Myocyte (in vitro differentiated cells): ENCODE measurements at regions not wholly inside any gene's neighbourhood (a gene's known extent, or its start where the extent isn't known, plus 50 kb on each side); places are given as distances from the start of the nearest gene placed in this dataset.
"Not testable (repeated sequence)": the region's sequence is repeated elsewhere in the genome, so short reads cannot be mapped to it uniquely, and the experiment has no call there.

ENCODE experiments used
- DNase-seq: peaks from one replicate; pipeline ENCODE4 v3.0.0-alpha.2; 2012; ENCODE audit warnings: low read depth

- DNase-seq, result peak; percentile 56
These were observed 160.9 kb downstream of the SPTSSA start for GRCh38 chr14:34300882-34301734.

DNA sequence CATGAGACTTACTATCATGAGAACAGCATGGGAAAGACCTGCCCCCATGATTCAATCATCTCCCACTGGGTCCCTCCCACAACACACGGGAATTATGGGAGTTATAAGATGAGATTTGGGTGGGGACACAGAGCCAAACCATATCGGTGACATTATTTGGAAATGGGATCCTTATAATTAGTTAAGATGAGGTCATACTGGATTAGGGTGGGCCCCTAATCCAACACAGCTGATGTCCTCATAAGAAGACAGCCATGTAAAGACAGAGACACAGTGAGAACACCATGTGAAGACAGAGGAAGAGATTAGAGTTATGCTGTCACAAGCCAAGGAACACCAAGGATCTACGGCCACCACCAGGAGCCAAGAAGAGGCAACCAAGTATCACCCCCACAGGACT lies 161.7 kb downstream of the SPTSSA start:
- no peak for DNase-seq

DNA sequence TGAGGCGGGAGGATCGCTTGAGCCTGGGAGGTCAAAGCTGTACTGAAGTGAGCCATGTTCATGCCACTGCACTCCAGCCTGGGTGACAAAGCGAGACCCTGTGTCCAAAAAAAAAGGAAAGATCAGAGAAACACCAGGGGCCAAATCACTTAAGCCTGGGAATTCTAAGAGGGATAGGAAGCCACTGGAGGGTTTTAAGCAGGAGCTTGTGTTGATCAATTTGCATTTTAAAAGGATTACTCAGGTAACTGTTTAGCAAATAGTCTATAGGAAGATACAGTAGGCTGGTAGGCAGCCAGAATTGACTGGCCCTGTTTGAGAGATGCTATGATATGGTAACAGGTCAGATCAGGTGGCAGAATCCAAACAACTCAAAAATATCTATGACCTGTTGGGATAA lies 162.7 kb downstream of the SPTSSA start:
- no peak for DNase-seq

- DNase-seq, result no peak
These were observed 164.1 kb downstream of the SPTSSA start for GRCh38 chr14:34297786-34298520.

- DNase-seq, result no peak
These were observed 178.4 kb downstream of the SPTSSA start for GRCh38 chr14:34283590-34283989.

DNA sequence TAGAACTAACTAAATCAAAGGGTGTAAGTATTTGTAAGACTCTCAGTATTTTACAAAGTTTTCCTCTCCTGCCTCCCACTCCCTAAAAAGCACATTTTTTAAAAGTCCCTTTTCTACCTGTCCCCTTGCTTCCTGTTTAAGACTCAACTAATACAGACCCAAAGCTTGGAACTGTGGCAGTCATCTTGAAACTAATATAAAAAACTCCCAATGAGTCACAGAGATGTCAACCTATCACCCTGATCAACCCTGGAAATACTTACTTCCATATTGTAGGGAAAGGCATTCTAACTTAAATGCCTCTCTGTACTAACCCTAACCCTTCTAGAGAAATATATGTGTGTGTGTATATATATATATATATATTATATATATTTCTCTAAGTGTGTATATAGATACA lies 184.8 kb downstream of the SPTSSA start:
- DNase-seq, result no peak

DNA sequence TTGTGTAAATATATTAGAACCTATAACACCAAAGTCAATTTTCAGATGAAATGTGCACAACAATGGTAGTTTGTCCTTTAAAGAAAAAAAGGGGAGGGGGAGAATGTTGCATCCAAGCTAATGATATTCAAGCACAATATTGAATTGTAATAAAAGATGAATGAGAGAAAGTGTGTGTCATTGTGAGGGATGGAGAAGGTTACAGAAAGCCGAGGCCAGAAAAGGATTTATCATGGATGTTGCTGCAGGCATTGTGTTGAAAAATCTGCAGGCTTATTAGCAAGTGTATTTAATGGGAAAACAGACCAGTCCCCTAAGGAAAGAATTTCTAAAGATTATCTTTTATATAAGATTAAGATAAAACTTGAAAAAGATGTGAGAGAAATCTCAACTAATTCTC lies 186.5 kb downstream of the SPTSSA start:
- DNase-seq, result no peak

GRCh38 chr14:34275078-34275477 lies 187.0 kb downstream of the SPTSSA start:
- DNase-seq, result no peak

GRCh38 chr14:34273716-34274115 lies 188.3 kb downstream of the SPTSSA start:
- DNase-seq, result not testable (repeated sequence)

DNA sequence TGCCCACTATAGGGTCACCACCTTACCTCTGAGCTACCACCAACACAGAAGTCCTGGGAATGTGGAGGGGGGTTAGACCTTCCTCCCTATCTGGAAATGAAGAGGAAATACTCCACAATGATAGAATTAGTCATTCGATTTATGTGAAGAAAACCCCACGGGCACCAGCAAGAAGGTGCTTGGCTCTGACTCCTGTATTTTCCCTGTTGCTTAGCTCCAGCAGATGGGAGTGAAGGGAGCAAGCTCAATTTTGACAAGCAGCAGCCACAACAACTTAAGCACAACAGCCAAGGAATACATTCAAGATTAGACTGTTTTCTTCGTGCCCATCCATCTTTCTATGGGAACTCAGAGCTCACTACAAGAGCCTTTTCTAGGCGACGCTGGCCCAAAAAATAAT lies 191.7 kb downstream of the SPTSSA start:
- no peak for DNase-seq

DNA sequence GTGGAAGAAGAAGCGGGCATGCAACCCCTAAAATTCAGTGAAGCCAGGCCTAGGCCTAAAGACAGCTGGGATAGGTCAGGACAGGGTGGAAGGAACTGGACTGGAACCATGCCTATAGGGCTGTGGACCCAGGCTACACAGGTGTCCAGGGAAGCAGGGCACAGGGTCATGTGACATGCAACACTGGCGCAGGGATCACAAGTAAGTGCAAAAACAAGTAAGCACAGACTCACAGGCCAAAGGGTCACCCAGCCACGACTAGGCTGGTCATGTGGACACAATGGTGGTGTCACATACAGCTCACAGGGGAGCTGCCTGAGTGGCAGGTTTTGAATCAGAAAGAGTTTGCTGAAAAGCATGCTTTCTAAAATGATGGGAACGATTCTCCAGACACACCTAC lies 195.7 kb downstream of the SPTSSA start:
- no peak for DNase-seq

DNA sequence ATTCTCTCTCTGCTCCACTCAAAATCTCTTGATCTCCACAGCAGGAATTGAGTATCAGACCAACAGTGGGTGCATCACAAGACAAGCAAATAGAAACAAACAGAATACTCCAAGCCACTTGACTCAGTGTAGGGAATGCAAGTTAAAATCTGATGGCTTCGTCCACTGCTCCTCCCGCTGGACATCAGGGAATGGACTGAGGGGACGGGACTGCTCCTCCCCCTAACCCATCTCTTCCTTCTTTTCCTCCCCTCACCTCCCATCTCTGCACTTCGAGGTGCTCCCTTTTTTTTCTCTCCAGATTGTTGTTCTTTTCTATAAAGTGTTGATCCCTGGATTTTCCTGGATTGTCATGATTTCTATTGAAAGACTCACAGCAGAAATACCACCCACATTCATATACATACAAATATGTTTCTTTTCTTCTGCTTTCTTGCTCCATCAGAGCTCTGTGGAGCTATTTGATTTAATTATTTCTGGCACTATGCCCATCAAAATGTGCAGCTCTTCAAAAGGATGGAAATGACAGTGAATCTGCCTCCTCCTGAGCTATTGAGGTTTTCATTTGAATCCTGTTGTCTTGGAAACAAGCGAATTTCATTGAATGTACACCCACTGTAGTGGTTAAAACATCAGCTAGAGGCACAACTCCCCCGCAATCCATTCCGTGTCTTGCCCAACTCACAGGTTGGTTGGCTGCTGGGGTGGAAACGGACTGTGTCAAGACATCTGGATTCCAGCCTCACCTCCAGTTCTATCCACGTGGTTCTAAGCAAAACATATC lies 199.7 kb downstream of the SPTSSA start:
- no peak for DNase-seq

DNA sequence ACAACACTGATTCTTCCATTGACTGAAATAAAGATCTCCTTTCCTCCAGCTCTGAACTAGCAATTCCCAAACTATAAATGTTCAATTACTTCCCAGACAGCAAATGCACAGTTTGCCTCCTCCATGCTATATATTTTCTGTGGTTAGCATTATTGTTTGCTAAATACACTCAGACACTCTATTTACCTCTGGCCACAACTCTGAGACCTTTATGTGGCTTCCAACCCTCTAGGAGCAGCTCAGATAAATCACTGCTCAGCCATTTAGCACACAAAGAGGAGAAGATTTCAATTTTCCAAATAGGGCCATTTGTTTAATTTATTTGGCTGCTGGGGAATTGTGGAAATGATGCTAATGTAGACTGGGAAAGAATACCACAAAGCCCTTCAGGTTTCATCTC lies 202.0 kb downstream of the SPTSSA start:
- DNase-seq, result no peak

- no peak for DNase-seq
These were observed 203.7 kb downstream of the SPTSSA start for GRCh38 chr14:34258318-34258717.

GRCh38 chr14:34257505-34257904 lies 204.5 kb downstream of the SPTSSA start:
- DNase-seq, result no peak

DNA sequence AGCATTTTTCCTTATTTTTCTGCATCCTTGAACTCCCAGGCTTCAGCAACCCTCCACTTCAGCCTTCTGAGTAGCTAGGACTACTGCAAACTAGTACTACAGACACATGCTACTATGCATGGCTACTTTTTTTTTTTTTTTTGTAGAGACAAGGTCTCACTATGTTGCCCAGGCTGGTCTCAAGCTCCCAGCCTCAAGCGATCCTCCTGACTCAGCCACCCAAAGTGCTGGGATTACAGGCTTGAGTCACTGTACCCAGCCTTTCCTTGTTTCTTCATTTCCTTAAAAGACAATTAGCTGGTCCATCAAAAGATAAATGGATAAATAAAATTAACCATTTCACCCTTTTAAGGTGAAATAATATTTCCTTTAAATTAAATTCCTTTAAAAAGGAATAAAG lies 205.8 kb downstream of the SPTSSA start:
- no peak for DNase-seq

DNA sequence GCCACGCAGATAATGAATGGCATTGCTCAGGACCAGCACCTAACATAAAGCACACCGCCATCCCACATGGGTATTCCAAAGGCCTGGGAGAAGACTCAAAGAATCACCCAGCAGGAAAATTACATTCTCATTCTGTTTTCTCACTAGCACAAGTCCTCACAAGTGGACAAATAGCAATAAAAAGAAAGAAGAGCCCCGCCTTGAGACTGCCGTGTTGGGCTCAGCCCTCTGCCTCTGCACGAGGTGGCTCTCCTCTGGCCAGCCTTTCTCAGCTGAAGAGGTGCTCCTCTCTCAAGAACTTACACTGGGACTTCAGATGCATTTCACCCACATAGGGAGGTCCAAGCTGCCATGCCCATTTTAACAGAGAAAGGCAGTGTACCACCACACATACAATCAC lies 207.5 kb downstream of the SPTSSA start:
- no peak for DNase-seq

DNA sequence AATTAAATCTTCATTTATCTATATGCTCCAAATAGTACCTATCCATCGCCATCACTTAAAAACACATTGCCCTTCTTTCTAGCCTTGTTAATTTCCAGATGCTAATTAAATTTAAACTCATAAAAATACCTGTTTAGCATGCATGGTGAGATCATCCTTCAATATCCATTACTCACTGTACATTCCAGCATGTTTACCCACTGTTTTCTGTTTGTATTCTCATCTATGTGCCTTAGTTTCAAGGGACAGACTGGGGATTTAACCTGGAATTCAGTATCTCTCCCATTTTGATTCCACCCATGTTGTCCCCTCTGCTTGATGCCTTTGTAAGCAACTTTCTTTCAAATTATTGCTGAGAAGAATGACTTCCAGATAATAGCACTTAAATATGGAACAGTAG lies 208.0 kb downstream of the SPTSSA start:
- DNase-seq, result no peak

DNA sequence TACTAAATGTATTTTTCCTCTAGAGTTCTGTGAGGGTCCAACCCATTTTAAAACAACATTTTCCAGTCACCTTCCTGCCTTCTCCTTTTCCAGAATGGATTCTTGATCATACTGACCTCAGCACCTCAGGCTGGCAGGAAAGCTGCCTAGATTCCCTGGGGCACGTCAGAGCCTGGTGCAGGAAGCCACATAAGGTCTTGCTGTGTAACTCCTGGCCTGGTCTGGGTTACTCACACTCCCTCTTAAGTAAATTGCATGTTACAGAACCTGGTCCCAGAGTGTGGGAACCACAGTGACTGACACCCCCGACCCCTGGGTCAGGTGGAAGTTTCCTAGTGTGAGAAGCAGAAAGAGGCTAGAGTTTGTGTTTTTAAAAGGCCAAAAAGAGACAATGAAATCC lies 209.8 kb downstream of the SPTSSA start:
- no peak for DNase-seq

- DNase-seq, result no peak
These were observed 210.4 kb downstream of the SPTSSA start for GRCh38 chr14:34251662-34252061.

DNA sequence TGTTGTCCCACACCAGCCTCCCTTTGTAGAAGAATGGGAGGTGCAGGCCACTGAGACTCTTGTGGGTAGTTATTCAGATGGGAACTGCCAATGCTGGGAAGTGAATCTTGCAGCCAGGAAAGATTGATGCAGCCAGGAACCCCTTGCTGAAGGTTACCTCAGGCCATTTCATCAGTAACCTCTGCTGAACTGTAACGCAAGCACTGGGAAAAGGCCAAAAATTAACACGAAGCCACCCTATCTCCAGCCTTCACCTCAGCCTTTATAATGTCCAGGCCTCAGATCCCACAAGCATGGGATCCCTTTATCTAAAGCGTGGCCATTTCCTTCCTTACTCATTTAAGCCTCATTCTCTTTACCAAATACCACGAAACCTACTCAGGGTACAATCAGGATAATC lies 211.1 kb downstream of the SPTSSA start:
- DNase-seq, result no peak

DNA sequence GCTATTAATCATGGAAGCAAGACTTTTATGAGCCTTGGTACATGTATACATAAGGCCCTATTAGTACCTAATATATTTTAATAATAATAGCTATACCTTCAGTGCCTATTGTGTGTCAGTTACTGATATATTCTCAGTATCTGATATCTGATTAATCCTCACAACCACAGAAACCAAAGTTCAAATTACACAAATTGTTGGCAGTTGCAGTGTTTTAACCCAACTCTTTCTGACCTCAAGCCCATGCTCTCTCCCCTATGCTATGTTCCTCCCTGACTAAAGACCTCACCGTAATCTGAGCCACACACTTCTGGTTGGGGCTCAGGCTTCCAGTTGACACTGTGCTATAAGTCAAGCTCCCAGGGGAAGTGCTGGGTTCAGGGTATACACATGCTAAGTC lies 214.4 kb downstream of the SPTSSA start:
- no peak for DNase-seq
